ENCODE measurements at regions not wholly inside any gene's neighbourhood (a gene's known extent, or its start where the extent isn't known, plus 50 kb on each side); places are given as distances from the start of the nearest gene placed in this dataset.

DNA sequence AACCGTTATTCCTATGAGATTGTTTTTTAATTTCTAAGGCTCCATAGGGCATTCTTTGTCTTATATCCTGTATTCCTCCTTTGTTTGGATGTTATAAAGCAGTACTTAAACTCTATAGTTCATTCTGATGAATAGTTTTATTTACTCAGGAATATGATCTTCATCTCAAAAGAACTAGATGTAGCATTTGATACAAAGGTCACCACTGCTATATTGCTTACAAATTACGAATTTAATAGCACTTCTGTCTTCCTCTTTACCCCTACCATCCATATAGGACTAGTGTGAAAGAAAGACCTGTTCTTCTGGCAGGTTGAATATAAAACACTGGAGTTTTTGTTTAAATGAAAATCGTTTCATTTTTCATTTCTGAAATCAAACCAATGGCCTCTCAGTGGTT, 468.1 kb upstream of the CXADR start:
- TF ChIP-seq POLR2AphosphoS5 (IDR thresholded peaks at IDR 0.05; ENCODE audit: low read depth, low read length) (no peak), POLR2A (IDR thresholded peaks at IDR 0.05; ENCODE audit: low read depth, low read length) (no peak)

Measured in GM12892 (cell line).